Activated CD8-positive, alpha-beta T cell treated with anti-CD3 and anti-CD28 coated beads for 36 hours (primary cell): ENCODE measurements at regions not wholly inside any gene's neighbourhood (a gene's known extent, or its start where the extent isn't known, plus 50 kb on each side); places are given as distances from the start of the nearest gene placed in this dataset.

Experiments
- ATAC-seq: fragments of 200-7000 bp; cut with Tn5 transposase; one replicate; pipeline ENCODE4 v1.10.0; 2021; ENCODE audit warnings: mild to moderate bottlenecking, moderate library complexity
- CTCF ChIA-PET: fragments of 350-600 bp; sonication (Branson Sonifier 250); formaldehyde crosslinking; loops from one replicate; lab custom pipeline; 2021; ENCODE audit warnings: antibody characterized with exemption; lab: Charles Lee
- POLR2A ChIA-PET: fragments of 350-600 bp; sonication (Branson Sonifier 250); formaldehyde crosslinking; loops from one replicate; lab custom pipeline; 2021; ENCODE audit warnings: antibody characterized with exemption; lab: Charles Lee
- DNase-seq: peaks from one replicate; pipeline ENCODE4 v3.0.0-alpha.2; 2020
- H3K27ac Mint-ChIP-seq: one replicate; pipeline ENCODE4 v1.8.0; 2021; ENCODE audit warnings: mild to moderate bottlenecking, mixed read lengths
- H3K27me3 Mint-ChIP-seq: one replicate; pipeline ENCODE4 v1.8.0; 2021; ENCODE audit warnings: mixed read lengths
- H3K36me3 Mint-ChIP-seq: one replicate; pipeline ENCODE4 v1.8.0; 2021; ENCODE audit warnings: low read depth, mixed read lengths
- H3K4me1 Mint-ChIP-seq: one replicate; pipeline ENCODE4 v1.8.0; 2021; ENCODE audit warnings: low read depth, mixed read lengths
- H3K4me3 Mint-ChIP-seq: one replicate; pipeline ENCODE4 v1.8.0; 2021; ENCODE audit warnings: mild to moderate bottlenecking, moderate library complexity, mixed read lengths
- H3K9me3 Mint-ChIP-seq: one replicate; pipeline ENCODE4 v1.8.0; 2021; ENCODE audit warnings: mixed read lengths
- CTCF ChIP-seq: fragments of 200-600 bp; IDR thresholded peaks from one replicate; pipeline ENCODE4 v1.8.0; 2022; ENCODE audit warnings: antibody characterized with exemption, mild to moderate bottlenecking
- intact Hi-C: fragments of 100-400 bp; cut with micrococcal nuclease; formaldehyde crosslinking; loops from one replicate; pipeline ENCODE4 v1.10.0; 2022

GRCh38 chr2:187638840-187639239, 84.6 kb upstream of the TFPI start:
- ChIA-PET POLR2A (no interaction called here), CTCF (no interaction called here)
- DNase-seq (no peak), ATAC-seq (no peak)
- H3K27me3 Mint-ChIP-seq, result no peaks in the 10 kb centered on the region
- H3K4me1 Mint-ChIP-seq, result no peaks in the 10 kb centered on the region
- H3K9me3 Mint-ChIP-seq, result peaks cover 3% of the 10 kb centered on the region
- no peaks in the 10 kb centered on the region for H3K36me3 Mint-ChIP-seq
- no peak for TF ChIP-seq CTCF
- H3K27ac Mint-ChIP-seq, result no peak overlapping the region
- intact Hi-C loops, result no loop called here
- H3K4me3 Mint-ChIP-seq, result no peak overlapping the region

GRCh38 chr2:187640926-187641510, 86.8 kb upstream of the TFPI start:
- intact Hi-C loops, result no loop called here
- Mint-ChIP-seq H3K27ac (no peak overlapping the region), H3K4me3 (no peak overlapping the region), H3K4me1 (no peaks in the 10 kb centered on the region), H3K9me3 (peaks cover 2% of the 10 kb centered on the region), H3K27me3 (no peaks in the 10 kb centered on the region), H3K36me3 (no peaks in the 10 kb centered on the region)
- CTCF ChIA-PET, result no interaction called here
- ATAC-seq (no peak), DNase-seq (no peak)
- POLR2A ChIA-PET, result no interaction called here
- no peak for TF ChIP-seq CTCF

- no peak overlapping the region for H3K27ac Mint-ChIP-seq
- intact Hi-C loops, result no loop called here
- POLR2A ChIA-PET, result no interaction called here
- no peaks in the 10 kb centered on the region for H3K36me3 Mint-ChIP-seq
- DNase-seq (no peak), ATAC-seq (no peak)
- H3K27me3 Mint-ChIP-seq, result no peaks in the 10 kb centered on the region
- no peaks in the 10 kb centered on the region for H3K4me1 Mint-ChIP-seq
- no peak for TF ChIP-seq CTCF
- H3K4me3 Mint-ChIP-seq, result no peak overlapping the region
- CTCF ChIA-PET, result no interaction called here
- H3K9me3 Mint-ChIP-seq, result no peaks in the 10 kb centered on the region
These were observed 88.3 kb upstream of the TFPI start for GRCh38 chr2:187642498-187642897.

GRCh38 chr2:187644486-187644885, 90.3 kb upstream of the TFPI start:
- Mint-ChIP-seq H3K27ac (no peak overlapping the region), H3K9me3 (no peaks in the 10 kb centered on the region), H3K4me3 (no peak overlapping the region), H3K27me3 (no peaks in the 10 kb centered on the region), H3K36me3 (no peaks in the 10 kb centered on the region), H3K4me1 (no peaks in the 10 kb centered on the region)
- no peak for ATAC-seq
- no peak for TF ChIP-seq CTCF
- DNase-seq, result no peak
- intact Hi-C loops, result no loop called here
- CTCF ChIA-PET, result no interaction called here
- POLR2A ChIA-PET, result no interaction called here

GRCh38 chr2:187644981-187645380, 90.7 kb upstream of the TFPI start:
- no peaks in the 10 kb centered on the region for H3K9me3 Mint-ChIP-seq
- no peak overlapping the region for H3K4me3 Mint-ChIP-seq
- intact Hi-C loops, result no loop called here
- H3K27me3 Mint-ChIP-seq, result no peaks in the 10 kb centered on the region
- H3K4me1 Mint-ChIP-seq, result no peaks in the 10 kb centered on the region
- CTCF ChIA-PET, result no interaction called here
- no peaks in the 10 kb centered on the region for H3K36me3 Mint-ChIP-seq
- POLR2A ChIA-PET, result no interaction called here
- H3K27ac Mint-ChIP-seq, result no peak overlapping the region
- ATAC-seq (no peak), DNase-seq (no peak)
- no peak for TF ChIP-seq CTCF
